ENCODE measurements at regions not wholly inside any gene's neighbourhood (a gene's known extent, or its start where the extent isn't known, plus 50 kb on each side); places are given as distances from the start of the nearest gene placed in this dataset.

DNA sequence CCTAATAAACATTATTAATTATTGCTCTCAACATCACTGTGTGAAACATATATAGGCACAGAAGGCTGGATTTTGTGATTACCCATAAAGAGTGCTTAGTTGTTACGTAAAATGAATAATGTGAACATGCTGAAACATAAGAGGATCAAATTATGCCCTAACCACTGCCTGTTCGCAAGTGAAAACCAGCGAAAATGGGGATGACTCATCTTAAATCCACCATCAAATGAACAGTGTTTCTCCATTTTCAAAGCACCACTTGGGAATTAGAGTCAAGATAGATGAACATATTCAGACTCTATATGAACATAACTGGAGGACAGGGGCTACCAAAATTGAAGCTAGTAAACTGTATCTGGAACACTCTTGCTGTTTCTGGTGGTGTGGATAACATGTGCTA, 386.2 kb downstream of the HHIPL2 start:
- Histone ChIP-seq H3K36me3 (ENCODE audit: low read depth, low read length) (no peaks in the 10 kb centered on the region), H3K4me2 (ENCODE audit: low read length) (no peak overlapping the region), H2AFZ (ENCODE audit: low read length) (no peak overlapping the region), H3K27ac (ENCODE audit: low read length) (no peak overlapping the region), H4K20me1 (ENCODE audit: low read length) (no peaks in the 10 kb centered on the region), H3K9me3 (ENCODE audit: low read length) (no peaks in the 10 kb centered on the region), H3K27me3 (ENCODE audit: low read length) (no peaks in the 10 kb centered on the region), H3K9ac (ENCODE audit: low read length) (no peak overlapping the region), H3K4me1 (ENCODE audit: insufficient read depth, low read length) (no peaks in the 10 kb centered on the region), H3K9me2 (replicated peaks; ENCODE audit: low read length) (no peaks in the 10 kb centered on the region), H3K79me2 (ENCODE audit: low read length) (no peaks in the 10 kb centered on the region), H3K4me3 (ENCODE audit: low read length) (no peak overlapping the region), H3F3A (ENCODE audit: low read length, unreplicated experiment) (no peaks in the 10 kb centered on the region)
- CTCF ChIA-PET: no interaction called here
- DNase-seq (no peak), ATAC-seq (no peak)
- POLR2A ChIA-PET (ENCODE audit: unreplicated experiment): no interaction called here
- TF ChIP-seq EZH2 (IDR thresholded peaks at IDR 0.05; ENCODE audit: low read length, unreplicated experiment) (no peak), EZH2phosphoT487 (IDR thresholded peaks at IDR 0.05; ENCODE audit: borderline replicate concordance, low read length) (no peak)
- TF ChIP-seq, protein P1, sequence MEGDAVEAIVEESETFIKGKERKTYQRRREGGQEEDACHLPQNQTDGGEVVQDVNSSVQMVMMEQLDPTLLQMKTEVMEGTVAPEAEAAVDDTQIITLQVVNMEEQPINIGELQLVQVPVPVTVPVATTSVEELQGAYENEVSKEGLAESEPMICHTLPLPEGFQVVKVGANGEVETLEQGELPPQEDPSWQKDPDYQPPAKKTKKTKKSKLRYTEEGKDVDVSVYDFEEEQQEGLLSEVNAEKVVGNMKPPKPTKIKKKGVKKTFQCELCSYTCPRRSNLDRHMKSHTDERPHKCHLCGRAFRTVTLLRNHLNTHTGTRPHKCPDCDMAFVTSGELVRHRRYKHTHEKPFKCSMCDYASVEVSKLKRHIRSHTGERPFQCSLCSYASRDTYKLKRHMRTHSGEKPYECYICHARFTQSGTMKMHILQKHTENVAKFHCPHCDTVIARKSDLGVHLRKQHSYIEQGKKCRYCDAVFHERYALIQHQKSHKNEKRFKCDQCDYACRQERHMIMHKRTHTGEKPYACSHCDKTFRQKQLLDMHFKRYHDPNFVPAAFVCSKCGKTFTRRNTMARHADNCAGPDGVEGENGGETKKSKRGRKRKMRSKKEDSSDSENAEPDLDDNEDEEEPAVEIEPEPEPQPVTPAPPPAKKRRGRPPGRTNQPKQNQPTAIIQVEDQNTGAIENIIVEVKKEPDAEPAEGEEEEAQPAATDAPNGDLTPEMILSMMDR (conservative IDR thresholded peaks at IDR 0.05; ENCODE audit: low read depth, low read length): no peak
- no TSS peak for BruUV-seq (replicated peaks)
- intact Hi-C loops (cut with micrococcal nuclease): loop anchor here (10.0 kb wide), 1 partner anchor 277 kb away; no protein-coding TSS in a partner anchor

DNA sequence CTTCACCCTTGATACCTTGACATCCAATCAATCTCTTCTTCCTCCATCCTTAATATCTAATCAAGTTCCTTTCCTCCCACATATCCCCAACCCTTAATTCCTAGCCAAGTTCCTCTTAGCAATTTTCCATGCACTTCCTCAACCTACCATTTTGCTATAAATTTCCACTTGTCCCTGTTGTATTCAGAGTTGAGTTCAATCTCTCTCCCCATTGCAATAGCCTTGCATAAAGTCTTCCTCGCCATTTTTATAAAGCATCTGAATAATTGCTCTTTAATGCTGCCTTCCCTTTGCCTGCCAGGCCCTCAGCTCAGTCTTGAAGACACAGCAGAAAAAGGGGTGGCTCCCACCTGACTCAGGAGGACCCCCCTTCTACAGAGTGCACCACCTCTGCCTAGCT, 390.3 kb downstream of the HHIPL2 start:
- DNase-seq: no peak
- Histone ChIP-seq H3K9me2 (replicated peaks; ENCODE audit: low read length) (no peaks in the 10 kb centered on the region), H4K20me1 (ENCODE audit: low read length) (no peaks in the 10 kb centered on the region), H3K9me3 (ENCODE audit: low read length) (no peaks in the 10 kb centered on the region), H3K27ac (ENCODE audit: low read length) (no peak overlapping the region), H3K4me2 (ENCODE audit: low read length) (no peak overlapping the region), H3K4me3 (ENCODE audit: low read length) (no peak overlapping the region), H3K4me1 (ENCODE audit: insufficient read depth, low read length) (no peaks in the 10 kb centered on the region), H3K79me2 (ENCODE audit: low read length) (no peaks in the 10 kb centered on the region), H2AFZ (ENCODE audit: low read length) (no peak overlapping the region), H3K36me3 (ENCODE audit: low read depth, low read length) (no peaks in the 10 kb centered on the region), H3K9ac (ENCODE audit: low read length) (no peak overlapping the region), H3K27me3 (ENCODE audit: low read length) (no peaks in the 10 kb centered on the region), H3F3A (ENCODE audit: low read length, unreplicated experiment) (no peaks in the 10 kb centered on the region)
- CTCF ChIA-PET: no interaction called here
- POLR2A ChIA-PET (ENCODE audit: unreplicated experiment): no interaction called here
- no TSS peak for BruUV-seq (replicated peaks)
- TF ChIP-seq, protein P1 (conservative IDR thresholded peaks at IDR 0.05; ENCODE audit: low read depth, low read length): no peak
- TF ChIP-seq EZH2 (IDR thresholded peaks at IDR 0.05; ENCODE audit: low read length, unreplicated experiment) (no peak), EZH2phosphoT487 (IDR thresholded peaks at IDR 0.05; ENCODE audit: borderline replicate concordance, low read length) (no peak)
- ATAC-seq: no peak
- intact Hi-C loops (cut with micrococcal nuclease): no loop called here

DNA sequence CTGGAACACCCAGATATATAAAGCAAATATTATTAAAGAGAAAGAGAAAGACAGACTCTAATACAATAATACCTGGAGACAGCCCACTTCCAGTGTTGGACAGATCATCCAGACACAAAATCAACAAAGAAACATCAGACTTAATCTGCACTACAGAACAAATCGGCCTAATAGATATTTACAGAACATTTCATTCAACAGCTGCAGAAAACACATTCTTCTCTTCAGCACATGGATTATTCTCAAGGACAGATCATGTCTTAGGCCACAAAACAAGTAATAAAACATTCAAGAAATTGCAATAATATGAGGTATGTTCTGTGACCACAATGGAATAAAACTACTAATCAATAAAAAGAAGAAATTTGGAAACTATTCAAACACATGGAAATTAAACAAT, 398.3 kb upstream of the DUSP10 start:
- H3K4me1 ChIP-seq (ENCODE audit: insufficient read depth, low read length): peaks cover 13% of the 10 kb centered on the region
- BruUV-seq (replicated peaks): no TSS peak

More for the DNA sequence above, 398.3 kb upstream of the DUSP10 start:
- Histone ChIP-seq H3K9ac (ENCODE audit: low read length) (no peak overlapping the region), H3K79me2 (ENCODE audit: low read length) (no peaks in the 10 kb centered on the region), H3K4me3 (ENCODE audit: low read length) (no peak overlapping the region), H3K4me2 (ENCODE audit: low read length) (no peak overlapping the region), H4K20me1 (ENCODE audit: low read length) (no peaks in the 10 kb centered on the region), H3K36me3 (ENCODE audit: low read depth, low read length) (no peaks in the 10 kb centered on the region), H3K9me2 (replicated peaks; ENCODE audit: low read length) (no peaks in the 10 kb centered on the region), H3F3A (ENCODE audit: low read length, unreplicated experiment) (no peaks in the 10 kb centered on the region), H3K9me3 (ENCODE audit: low read length) (peaks cover 9% of the 10 kb centered on the region; the same call in 1 of the 2 replicates), H3K27me3 (ENCODE audit: low read length) (no peaks in the 10 kb centered on the region), H2AFZ (ENCODE audit: low read length) (no peak overlapping the region), H3K27ac (ENCODE audit: low read length) (no peak overlapping the region)
- TF ChIP-seq EZH2 (IDR thresholded peaks at IDR 0.05; ENCODE audit: low read length, unreplicated experiment): no peak
- TF ChIP-seq EZH2phosphoT487 (IDR thresholded peaks at IDR 0.05; ENCODE audit: borderline replicate concordance, low read length): no peak
- TF ChIP-seq, protein P1 (conservative IDR thresholded peaks at IDR 0.05; ENCODE audit: low read depth, low read length): no peak
- ChIA-PET POLR2A (ENCODE audit: unreplicated experiment) (no interaction called here), CTCF (no interaction called here)
- no peak for ATAC-seq
- intact Hi-C loops (cut with micrococcal nuclease): no loop called here
- no peak for DNase-seq

Measured in PC-3 (cell line).